Ecto neural progenitor cell (in vitro differentiated cells): ENCODE measurements at regions not wholly inside any gene's neighbourhood (a gene's known extent, or its start where the extent isn't known, plus 50 kb on each side); places are given as distances from the start of the nearest gene placed in this dataset.
"Not testable (repeated sequence)": the region's sequence is repeated elsewhere in the genome, so short reads cannot be mapped to it uniquely, and the experiment has no call there.

Experiments used
- DNase-seq: peaks from one replicate; pipeline ENCODE4 v3.0.0-alpha.2; 2018; ENCODE audit warnings: low spot score

DNA sequence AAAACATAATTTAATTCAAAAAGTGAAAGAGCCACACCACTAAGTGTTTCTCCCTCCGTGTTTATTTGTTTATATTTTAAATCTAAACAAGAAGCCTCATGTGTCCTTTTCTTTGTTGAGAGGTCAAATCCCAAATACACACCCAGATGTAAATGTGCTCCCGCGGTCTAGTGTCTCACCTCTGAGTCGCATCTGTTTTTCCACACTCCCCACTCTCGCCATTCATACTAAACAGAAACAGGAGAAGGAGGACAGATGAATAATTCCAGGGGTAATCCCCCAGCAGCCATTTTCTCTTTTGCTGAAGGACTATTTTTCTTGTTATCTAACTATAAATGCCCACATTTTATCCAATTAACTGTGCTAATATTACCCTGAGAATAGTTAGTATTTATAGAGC, 361.6 kb upstream of the RIOK2 start:
- no peak for DNase-seq

- DNase-seq: no peak
Measured at GRCh38 chr5:97545446-97545845, 362.4 kb upstream of the RIOK2 start.

- DNase-seq: no peak
Measured at GRCh38 chr5:97545886-97546535, 363.0 kb upstream of the RIOK2 start.

- DNase-seq: no peak
Measured at GRCh38 chr5:97547430-97547829, 364.4 kb upstream of the RIOK2 start.

GRCh38 chr5:97547999-97548738, 365.1 kb upstream of the RIOK2 start:
- no peak for DNase-seq

GRCh38 chr5:97548739-97549080, 365.7 kb upstream of the RIOK2 start:
- DNase-seq: no peak

DNA sequence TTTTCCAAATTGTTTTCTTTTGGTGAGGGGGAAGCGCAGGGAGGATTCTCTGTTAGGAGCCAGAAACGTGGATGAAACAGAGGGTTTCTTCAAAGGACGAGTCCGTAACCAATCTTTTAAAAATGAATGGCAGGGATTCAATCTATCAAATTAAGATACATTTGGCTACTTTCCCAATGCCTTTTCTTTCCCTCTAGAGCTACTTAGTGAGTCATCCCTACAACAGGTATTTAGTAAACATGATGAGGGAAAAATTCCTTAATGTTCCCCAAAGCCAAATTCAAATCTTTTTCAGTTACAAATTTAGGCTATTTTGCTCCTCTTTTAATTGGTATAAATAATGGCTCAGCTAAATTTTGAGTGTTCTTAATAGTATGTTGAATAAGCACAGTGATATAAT, 366.4 kb upstream of the RIOK2 start:
- no peak for DNase-seq

DNA sequence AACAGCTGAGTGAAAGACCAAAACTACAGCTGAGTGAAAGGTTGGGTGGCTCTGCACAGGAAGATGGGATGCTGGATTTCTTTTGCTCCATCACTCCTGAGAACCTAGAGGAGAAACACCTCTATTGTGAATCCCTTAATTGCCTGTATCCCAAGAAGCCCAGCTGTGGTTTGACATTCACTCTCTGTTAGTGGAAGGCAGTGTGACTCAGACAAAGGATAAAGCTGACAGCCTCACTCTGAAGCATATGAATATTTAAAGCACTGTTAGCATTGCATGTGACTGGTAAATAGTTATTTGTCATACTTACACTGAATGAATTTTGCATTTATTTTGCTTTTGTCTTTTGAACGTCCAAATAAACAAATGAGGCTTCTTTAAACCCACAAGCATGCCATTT, 367.1 kb upstream of the RIOK2 start:
- DNase-seq: no peak

GRCh38 chr5:97550818-97551217, 367.8 kb upstream of the RIOK2 start:
- DNase-seq: no peak

- no peak for DNase-seq
Measured at GRCh38 chr5:97553604-97554452, 370.8 kb upstream of the RIOK2 start.

GRCh38 chr5:97554977-97555643, 372.1 kb upstream of the RIOK2 start:
- DNase-seq: no peak

DNA sequence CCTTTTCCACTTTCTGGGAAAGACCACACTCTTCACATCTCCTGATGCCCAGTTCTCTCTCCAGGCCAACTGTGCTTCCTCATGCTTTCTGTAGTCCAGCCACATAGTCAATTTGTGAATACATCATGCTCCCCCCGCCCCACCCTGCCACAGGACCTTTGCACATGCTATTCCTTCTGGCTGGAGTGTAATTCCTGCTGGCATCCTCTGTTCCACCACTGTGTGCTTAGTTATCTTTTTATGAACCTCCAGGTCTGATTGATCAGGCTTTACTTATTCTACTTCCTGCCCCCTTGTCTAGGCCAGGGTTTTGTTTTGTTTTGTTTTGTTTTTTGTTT, 372.6 kb upstream of the RIOK2 start:
- DNase-seq: no peak

DNA sequence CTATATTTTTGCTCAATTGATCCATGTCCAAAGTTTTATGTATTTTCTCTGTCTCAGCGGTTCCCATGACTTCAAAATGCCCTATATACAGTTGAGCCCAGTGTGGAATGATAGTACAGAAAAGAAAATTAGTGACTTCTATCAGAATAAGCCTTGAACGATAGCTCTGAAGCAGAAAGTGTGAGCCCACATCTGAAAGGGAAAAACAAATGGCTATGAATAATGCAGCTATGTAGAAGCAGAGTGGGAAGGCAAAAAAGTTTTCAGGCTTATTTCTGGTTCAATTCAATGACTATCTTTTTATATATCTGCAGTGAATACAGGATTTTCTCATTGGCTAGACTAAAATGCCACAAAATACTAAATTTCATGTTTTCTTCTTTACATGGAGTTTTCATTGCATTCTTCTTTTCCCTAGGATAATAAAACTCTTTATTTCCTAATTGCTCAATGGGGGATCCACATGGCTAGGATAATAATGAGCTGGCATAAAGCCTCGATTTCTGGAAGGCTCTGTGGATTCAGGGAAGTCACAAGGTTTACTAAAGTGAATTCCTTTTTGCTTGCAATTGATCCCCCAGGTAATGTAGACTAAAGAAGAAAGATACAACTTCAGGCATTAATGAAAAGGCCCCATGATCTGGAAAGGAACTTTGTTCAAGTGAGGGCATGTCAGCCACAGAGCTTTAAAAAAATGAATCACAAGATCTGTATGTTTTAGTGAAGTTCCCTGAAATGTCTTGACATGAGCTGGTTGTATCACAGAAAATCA, 377.0 kb upstream of the RIOK2 start:
- DNase-seq: no peak

GRCh38 chr5:97560599-97560993, 377.5 kb upstream of the RIOK2 start:
- DNase-seq: no peak

- no peak for DNase-seq
Measured at GRCh38 chr5:97563050-97563657, 380.1 kb upstream of the RIOK2 start.

- DNase-seq: no peak
Measured at GRCh38 chr5:97568382-97568781, 385.3 kb upstream of the RIOK2 start.

- no peak for DNase-seq
Measured at GRCh38 chr5:97570242-97570641, 387.2 kb upstream of the RIOK2 start.

DNA sequence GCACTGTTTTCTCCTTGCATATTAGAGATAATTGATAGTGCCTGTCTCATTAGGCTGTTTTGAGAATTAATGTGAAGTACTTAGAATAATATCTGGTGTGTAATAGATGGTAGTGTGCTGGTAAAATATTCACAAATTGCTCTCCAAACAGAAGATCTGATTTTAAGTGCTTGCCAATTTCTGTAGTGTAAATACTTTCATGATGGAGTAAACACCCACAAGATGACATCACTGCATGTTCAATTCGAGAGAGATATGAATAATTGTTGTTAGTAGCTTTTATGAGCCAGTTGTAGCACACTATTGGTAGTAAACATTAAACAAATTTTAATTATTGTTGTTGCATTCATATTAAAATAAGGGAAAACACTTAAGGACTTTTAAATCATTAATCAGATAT, 392.3 kb upstream of the RIOK2 start:
- DNase-seq: no peak

- no peak for DNase-seq
Measured at GRCh38 chr5:97576956-97577355, 393.9 kb upstream of the RIOK2 start.

- DNase-seq: not testable (repeated sequence)
Measured at GRCh38 chr5:97579977-97580376, 396.9 kb upstream of the RIOK2 start.

GRCh38 chr5:97580746-97581145, 397.7 kb upstream of the RIOK2 start:
- no peak for DNase-seq
